Lower leg skin (tissue), 3 donors: ENCODE measurements at regions not wholly inside any gene's neighbourhood (a gene's known extent, or its start where the extent isn't known, plus 50 kb on each side); places are given as distances from the start of the nearest gene placed in this dataset.

ENCODE experiments used
- CTCF ChIP-seq, 3 donors: fragments of 450-650 bp; IDR thresholded peaks; one replicate each; pipeline ENCODE4 v1.5.1; 2016; ENCODE audit warnings: antibody characterized with exemption in 3 of 3, mild to moderate bottlenecking in 3 of 3, moderate library complexity in 2 of 3
- POLR2A ChIP-seq, 2 donors: fragments of 450-650 bp; IDR thresholded peaks; one replicate each; pipeline ENCODE4 v1.6.1; 2016 to 2017; ENCODE audit warnings: antibody characterized with exemption in 2 of 2, mild to moderate bottlenecking in 1 of 2, moderate library complexity in 1 of 2

- TF ChIP-seq CTCF (IDR thresholded peaks at IDR 0.05) (no peak), POLR2A (IDR thresholded peaks at IDR 0.05) (no peak)
Measured at GRCh38 chr6:50658561-50658960, 54.8 kb upstream of the TFAP2D start.
